22Rv1 (cell line): ENCODE measurements at regions not wholly inside any gene's neighbourhood (a gene's known extent, or its start where the extent isn't known, plus 50 kb on each side); places are given as distances from the start of the nearest gene placed in this dataset.

Source experiments
- ZFX ChIP-seq: fragments of 450-650 bp; IDR thresholded peaks from 2 replicates; pipeline ENCODE4 v1.6.1; 2017; ENCODE audit warnings: antibody characterized with exemption, borderline replicate concordance
- TF ChIP-seq, protein P1 (sequence below): fragments of 450-650 bp; IDR thresholded peaks from 2 replicates; pipeline ENCODE4 v1.5.1; 2017; ENCODE audit warnings: mild to moderate bottlenecking

DNA sequence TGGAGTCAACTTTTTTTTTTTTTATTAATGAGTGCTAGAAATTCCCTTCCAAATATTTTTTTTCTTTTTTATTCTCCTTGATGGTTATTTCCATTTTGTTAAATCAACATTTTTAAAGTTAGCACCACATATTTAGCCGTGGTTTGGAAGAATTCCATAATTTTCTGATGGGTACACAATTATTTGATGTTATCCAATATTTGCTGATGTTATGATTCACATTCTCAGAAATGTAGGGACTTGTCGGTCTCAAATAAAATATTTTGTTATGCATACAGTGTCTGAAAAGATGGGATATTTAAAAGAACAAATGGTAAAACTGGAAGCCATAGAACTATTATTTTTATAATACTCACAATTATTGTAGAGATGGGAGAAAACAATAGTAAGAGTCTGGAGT lies 911.5 kb upstream of the GBE1 start:
- TF ChIP-seq, protein P1, sequence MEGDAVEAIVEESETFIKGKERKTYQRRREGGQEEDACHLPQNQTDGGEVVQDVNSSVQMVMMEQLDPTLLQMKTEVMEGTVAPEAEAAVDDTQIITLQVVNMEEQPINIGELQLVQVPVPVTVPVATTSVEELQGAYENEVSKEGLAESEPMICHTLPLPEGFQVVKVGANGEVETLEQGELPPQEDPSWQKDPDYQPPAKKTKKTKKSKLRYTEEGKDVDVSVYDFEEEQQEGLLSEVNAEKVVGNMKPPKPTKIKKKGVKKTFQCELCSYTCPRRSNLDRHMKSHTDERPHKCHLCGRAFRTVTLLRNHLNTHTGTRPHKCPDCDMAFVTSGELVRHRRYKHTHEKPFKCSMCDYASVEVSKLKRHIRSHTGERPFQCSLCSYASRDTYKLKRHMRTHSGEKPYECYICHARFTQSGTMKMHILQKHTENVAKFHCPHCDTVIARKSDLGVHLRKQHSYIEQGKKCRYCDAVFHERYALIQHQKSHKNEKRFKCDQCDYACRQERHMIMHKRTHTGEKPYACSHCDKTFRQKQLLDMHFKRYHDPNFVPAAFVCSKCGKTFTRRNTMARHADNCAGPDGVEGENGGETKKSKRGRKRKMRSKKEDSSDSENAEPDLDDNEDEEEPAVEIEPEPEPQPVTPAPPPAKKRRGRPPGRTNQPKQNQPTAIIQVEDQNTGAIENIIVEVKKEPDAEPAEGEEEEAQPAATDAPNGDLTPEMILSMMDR: no peak
- TF ChIP-seq ZFX: no peak
